ENCODE measurements at regions not wholly inside any gene's neighbourhood (a gene's known extent, or its start where the extent isn't known, plus 50 kb on each side); places are given as distances from the start of the nearest gene placed in this dataset. TPM values are rescaled to one million over a fixed set of nuclear protein-coding genes. Genes with fewer than 3 reads are reported as not detected.

DNA sequence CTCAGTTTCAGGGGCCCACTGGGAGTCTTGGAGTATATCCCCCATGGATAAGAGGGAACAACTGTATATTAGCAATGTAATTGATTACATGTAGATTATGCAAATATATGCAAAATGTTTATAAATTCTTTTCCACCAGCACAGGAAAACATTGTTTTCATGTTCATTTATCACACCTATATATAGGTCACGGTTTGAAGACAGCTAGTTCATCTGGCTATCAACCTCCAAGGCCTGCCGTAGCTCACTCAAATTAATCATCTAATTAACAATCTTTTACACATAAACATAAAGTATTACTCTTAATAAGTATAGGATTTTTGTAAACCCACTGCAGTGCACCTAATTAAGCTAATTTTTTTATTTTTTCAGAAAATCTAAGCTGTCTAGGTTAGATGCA, 53.7 kb upstream of the SP4 start:
- Histone ChIP-seq H4K20me1 (ENCODE audit: low read depth) (no peaks in the 10 kb centered on the region), H2AFZ (replicated peaks) (no peak overlapping the region), H3K4me2 (no peak overlapping the region), H3K36me3 (no peaks in the 10 kb centered on the region), H3K27ac (no peak overlapping the region), H3F3A (ENCODE audit: low read depth) (no peaks in the 10 kb centered on the region), H3K27me3 (no peaks in the 10 kb centered on the region), H3K4me3 (no peak overlapping the region), H3K4me1 (peaks cover 8% of the 10 kb centered on the region), H3K9me3 (ENCODE audit: low read depth) (peaks cover 5% of the 10 kb centered on the region), H3K9ac (no peak overlapping the region), H3K79me2 (ENCODE audit: low read depth) (no peaks in the 10 kb centered on the region)
- Mint-ChIP-seq H3K36me3 (peaks cover 2% of the 10 kb centered on the region), H3K27me3 (ENCODE audit: insufficient read depth, low read depth) (peaks cover 2% of the 10 kb centered on the region), H3K4me1 (peaks cover 14% of the 10 kb centered on the region), H3K9me3 (peaks cover 22% of the 10 kb centered on the region), H3K4me3 (no peak overlapping the region), H3K27ac (no peak overlapping the region)
- TF ChIP-seq CTCF (IDR thresholded peaks at IDR 0.05) = no peak
- TF ChIP-seq EZH2 (IDR thresholded peaks at IDR 0.05) = no peak
- TF ChIP-seq EZH2phosphoT487 (IDR thresholded peaks at IDR 0.05) = no peak
- no peak for DNase-seq (ENCODE audit: low spot score)

DNA sequence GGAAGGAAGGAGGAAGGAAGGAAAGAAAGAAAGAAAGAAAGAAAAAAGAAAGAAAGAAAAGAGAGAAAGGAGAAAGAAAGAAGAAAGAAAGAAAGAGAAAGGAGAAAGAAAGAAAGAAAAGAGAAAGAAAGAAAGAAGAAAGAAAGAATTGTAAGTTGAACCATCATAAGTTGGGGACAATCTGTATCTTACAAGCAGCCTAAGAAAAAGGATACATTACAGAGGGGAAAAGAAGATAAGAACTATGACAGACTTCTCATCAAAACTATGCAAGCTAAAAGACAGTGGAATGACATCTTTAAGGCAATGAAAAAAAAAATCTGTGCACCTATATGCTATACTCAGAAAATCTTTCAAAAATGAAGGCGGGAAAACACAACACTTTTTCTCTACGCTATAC, 50.3 kb upstream of the SP4 start:
- TF ChIP-seq CTCF (IDR thresholded peaks at IDR 0.05) (no peak), EZH2 (IDR thresholded peaks at IDR 0.05) (no peak), EZH2phosphoT487 (IDR thresholded peaks at IDR 0.05) (no peak)
- no peak for DNase-seq (ENCODE audit: low spot score)
- Histone ChIP-seq H3K4me3 (no peak overlapping the region), H4K20me1 (ENCODE audit: low read depth) (no peaks in the 10 kb centered on the region), H3K36me3 (no peaks in the 10 kb centered on the region), H3K27me3 (no peaks in the 10 kb centered on the region), H3F3A (ENCODE audit: low read depth) (no peaks in the 10 kb centered on the region), H3K79me2 (ENCODE audit: low read depth) (no peaks in the 10 kb centered on the region), H3K9ac (no peak overlapping the region), H3K4me1 (no peaks in the 10 kb centered on the region), H3K27ac (no peak overlapping the region), H3K4me2 (no peak overlapping the region), H2AFZ (replicated peaks) (no peak overlapping the region), H3K9me3 (ENCODE audit: low read depth) (peaks cover 5% of the 10 kb centered on the region)
- H3K9me3 Mint-ChIP-seq = peaks cover 22% of the 10 kb centered on the region
- H3K36me3 Mint-ChIP-seq = peaks cover 2% of the 10 kb centered on the region
- no peak overlapping the region for H3K27ac Mint-ChIP-seq
- no peaks in the 10 kb centered on the region for H3K27me3 Mint-ChIP-seq (ENCODE audit: insufficient read depth, low read depth)
- H3K4me1 Mint-ChIP-seq = no peaks in the 10 kb centered on the region
- no peak overlapping the region for H3K4me3 Mint-ChIP-seq

Small RNA genes in the stretch of these regions (small RNA-seq; reads per million reads assigned to genes)
- not detected for gene RN7SL542P

Measured in neural progenitor cell (in vitro differentiated cells).